Memory B cell (primary cell): ENCODE measurements at regions not wholly inside any gene's neighbourhood (a gene's known extent, or its start where the extent isn't known, plus 50 kb on each side); places are given as distances from the start of the nearest gene placed in this dataset.

Source experiments
- ATAC-seq: fragments of 150-1000 bp; cut with Tn5 transposase; 2 replicates; pipeline ENCODE4 v1.10.0; 2021; ENCODE audit warnings: low read depth, mild to moderate bottlenecking, moderate library complexity
- DNase-seq, 2 donors: peaks; one replicate each; pipeline ENCODE4 v3.0.0; 2022; ENCODE audit warnings: low spot score in 2 of 2
- H3K27ac Mint-ChIP-seq: one replicate; pipeline ENCODE4 v1.8.0; 2022; ENCODE audit warnings: mild to moderate bottlenecking, moderate library complexity, mixed read lengths
- H3K27me3 Mint-ChIP-seq: one replicate; pipeline ENCODE4 v1.8.0; 2022; ENCODE audit warnings: mixed read lengths
- H3K36me3 Mint-ChIP-seq: one replicate; pipeline ENCODE4 v1.8.0; 2022; ENCODE audit warnings: mild to moderate bottlenecking, mixed read lengths
- H3K4me1 Mint-ChIP-seq: one replicate; pipeline ENCODE4 v1.8.0; 2022; ENCODE audit warnings: mixed read lengths
- H3K4me3 Mint-ChIP-seq: one replicate; pipeline ENCODE4 v1.8.0; 2022; ENCODE audit warnings: mild to moderate bottlenecking, moderate library complexity, mixed read lengths
- H3K9me3 Mint-ChIP-seq: one replicate; pipeline ENCODE4 v1.8.0; 2022; ENCODE audit warnings: mixed read lengths

DNA sequence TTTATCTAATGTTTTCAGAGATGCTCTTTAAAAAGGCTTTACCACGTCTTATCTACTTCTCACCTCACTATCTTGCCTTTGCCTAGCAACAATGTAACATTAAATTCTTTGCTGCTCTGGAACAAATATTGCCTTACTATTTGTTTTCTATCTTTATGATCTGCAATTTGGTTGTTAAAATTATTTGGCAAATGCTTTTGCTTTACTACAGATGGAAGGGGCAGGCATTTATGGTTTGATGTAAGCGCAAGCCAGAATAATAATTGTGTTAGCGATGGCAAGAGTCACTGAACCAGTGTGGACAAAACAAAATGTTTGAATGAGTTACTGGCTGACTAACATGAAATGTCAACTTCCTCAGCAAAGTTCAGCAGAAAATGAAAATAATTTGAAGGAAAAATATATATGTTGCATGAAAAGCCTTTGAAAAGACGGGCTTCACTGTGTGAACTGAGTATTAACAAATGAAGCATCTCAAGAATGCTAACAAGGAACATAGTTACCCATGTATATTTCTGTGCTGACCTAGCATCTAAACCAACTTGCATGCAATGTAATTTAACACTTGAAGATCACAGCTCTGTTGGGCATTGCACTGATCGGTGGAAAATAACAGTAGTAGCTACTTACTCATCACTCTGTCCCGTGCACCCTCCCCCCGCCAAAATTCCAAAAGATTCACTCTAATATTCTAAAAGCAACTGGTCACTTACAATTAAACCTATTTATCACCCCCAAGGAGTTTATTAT is 454.0 kb upstream of the ARHGEF26 start:
- Mint-ChIP-seq H3K36me3 (no peaks in the 10 kb centered on the region), H3K4me1 (no peaks in the 10 kb centered on the region), H3K9me3 (no peaks in the 10 kb centered on the region), H3K4me3 (no peak overlapping the region), H3K27ac (no peak overlapping the region), H3K27me3 (peaks cover 4% of the 10 kb centered on the region)
- ATAC-seq, result no peak
- no peak for DNase-seq

- no peak overlapping the region for H3K4me3 Mint-ChIP-seq
- H3K27ac Mint-ChIP-seq, result no peak overlapping the region
- DNase-seq, result no peak
- H3K4me1 Mint-ChIP-seq, result no peaks in the 10 kb centered on the region
- H3K27me3 Mint-ChIP-seq, result peaks cover 4% of the 10 kb centered on the region
- H3K9me3 Mint-ChIP-seq, result no peaks in the 10 kb centered on the region
- ATAC-seq, result no peak
- H3K36me3 Mint-ChIP-seq, result no peaks in the 10 kb centered on the region
Observed at GRCh38 chr3:153669527-153669926, 451.7 kb upstream of the ARHGEF26 start.

DNA sequence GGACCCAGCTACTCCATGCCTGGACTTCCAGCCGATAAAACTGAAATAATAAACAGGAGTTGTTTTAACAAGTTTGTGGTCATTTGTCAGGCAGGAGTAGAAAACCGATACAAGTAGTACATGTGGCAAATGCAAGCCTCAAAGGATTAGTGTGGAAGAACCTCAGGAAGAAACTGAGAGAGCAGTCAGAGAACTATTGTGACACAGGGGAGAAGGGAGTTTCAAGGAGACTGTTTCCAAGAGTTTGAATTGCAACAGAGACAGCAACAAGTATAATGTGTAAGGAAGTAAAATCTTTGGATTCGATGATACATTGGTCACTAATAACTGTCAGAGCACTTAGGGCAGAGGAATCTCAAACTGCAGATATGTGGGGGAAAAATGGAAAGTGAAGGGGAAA is 450.6 kb upstream of the ARHGEF26 start:
- peaks cover 4% of the 10 kb centered on the region for H3K27me3 Mint-ChIP-seq
- ATAC-seq, result no peak
- no peaks in the 10 kb centered on the region for H3K36me3 Mint-ChIP-seq
- H3K27ac Mint-ChIP-seq, result no peak overlapping the region
- H3K9me3 Mint-ChIP-seq, result no peaks in the 10 kb centered on the region
- no peak overlapping the region for H3K4me3 Mint-ChIP-seq
- no peaks in the 10 kb centered on the region for H3K4me1 Mint-ChIP-seq
- DNase-seq, result no peak

DNA sequence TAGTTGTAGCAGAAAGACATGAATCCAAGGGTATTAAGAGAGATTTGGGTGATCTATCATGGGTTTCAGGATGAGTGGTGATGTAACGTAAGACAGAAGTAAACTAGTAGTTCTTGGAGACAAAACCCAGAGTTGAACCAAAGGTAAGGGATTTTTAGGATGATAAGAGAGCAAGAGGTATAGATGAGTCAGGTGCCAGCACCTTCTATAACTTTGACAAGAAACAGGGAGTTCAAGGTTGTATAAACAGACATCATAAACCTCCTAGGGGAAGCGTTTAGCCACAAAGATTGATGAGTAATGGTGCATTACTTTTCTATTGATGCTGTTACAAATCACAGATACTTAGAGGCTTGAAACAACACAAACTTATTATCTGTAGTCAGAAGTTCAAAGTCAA is 447.3 kb upstream of the ARHGEF26 start:
- H3K9me3 Mint-ChIP-seq, result no peaks in the 10 kb centered on the region
- H3K27me3 Mint-ChIP-seq, result peaks cover 4% of the 10 kb centered on the region
- ATAC-seq (no peak), DNase-seq (no peak)
- H3K4me1 Mint-ChIP-seq, result no peaks in the 10 kb centered on the region
- H3K4me3 Mint-ChIP-seq, result no peak overlapping the region
- no peak overlapping the region for H3K27ac Mint-ChIP-seq
- H3K36me3 Mint-ChIP-seq, result no peaks in the 10 kb centered on the region

- no peaks in the 10 kb centered on the region for H3K4me1 Mint-ChIP-seq
Observed at GRCh38 chr3:153679714-153680113, 441.5 kb upstream of the ARHGEF26 start.

GRCh38 chr3:153680526-153680925 is 440.7 kb upstream of the ARHGEF26 start:
- H3K27ac Mint-ChIP-seq, result no peak overlapping the region
- no peak overlapping the region for H3K4me3 Mint-ChIP-seq
- no peaks in the 10 kb centered on the region for H3K27me3 Mint-ChIP-seq
- H3K36me3 Mint-ChIP-seq, result no peaks in the 10 kb centered on the region
- H3K9me3 Mint-ChIP-seq, result no peaks in the 10 kb centered on the region
- no peak for DNase-seq
- ATAC-seq, result no peak
- H3K4me1 Mint-ChIP-seq, result no peaks in the 10 kb centered on the region

More at GRCh38 chr3:153679714-153680113, 441.5 kb upstream of the ARHGEF26 start:
- no peaks in the 10 kb centered on the region for H3K36me3 Mint-ChIP-seq
- ATAC-seq (no peak), DNase-seq (no peak)
- no peaks in the 10 kb centered on the region for H3K27me3 Mint-ChIP-seq
- H3K27ac Mint-ChIP-seq, result no peak overlapping the region
- no peaks in the 10 kb centered on the region for H3K9me3 Mint-ChIP-seq
- no peak overlapping the region for H3K4me3 Mint-ChIP-seq

- Mint-ChIP-seq H3K36me3 (no peaks in the 10 kb centered on the region), H3K27me3 (no peaks in the 10 kb centered on the region)
Observed at GRCh38 chr3:153681057-153681456, 440.1 kb upstream of the ARHGEF26 start.

DNA sequence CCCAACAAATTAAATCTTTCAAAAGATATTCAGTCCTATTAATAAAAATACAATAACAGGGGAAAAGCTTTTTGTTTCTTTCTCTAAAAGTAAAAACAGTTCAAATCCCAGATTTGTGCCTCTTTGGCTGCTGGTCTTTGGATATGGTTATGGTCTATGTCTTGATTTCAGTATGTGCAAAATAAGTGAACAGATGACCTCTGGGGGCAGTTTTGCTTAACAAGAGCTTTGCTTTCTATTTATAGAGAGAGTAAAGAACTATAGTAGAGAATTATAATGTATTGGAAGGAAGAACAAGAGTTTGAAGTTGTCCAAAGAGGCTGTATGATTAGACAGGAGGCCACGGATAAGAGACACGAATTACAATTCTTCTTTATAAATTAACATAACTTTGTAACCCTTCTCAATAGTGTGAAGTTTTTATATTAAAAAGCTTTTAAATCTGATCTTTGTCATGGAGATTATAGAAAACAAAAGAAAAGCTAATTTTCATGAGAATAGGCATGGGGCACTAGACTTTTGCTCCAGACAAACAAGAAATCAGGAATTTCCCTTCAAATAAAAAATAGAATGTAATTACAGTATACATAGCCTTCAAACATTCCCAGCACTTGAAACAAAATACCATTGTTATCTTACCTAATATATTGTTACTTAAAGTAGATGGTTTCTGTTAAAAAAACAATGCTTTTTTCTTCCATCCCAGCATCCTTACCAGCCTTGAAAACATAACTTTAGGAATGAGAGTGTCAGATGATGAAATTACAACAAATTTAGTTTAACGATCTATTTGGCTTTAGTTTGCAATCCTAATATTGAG is 432.7 kb upstream of the ARHGEF26 start:
- no peaks in the 10 kb centered on the region for H3K9me3 Mint-ChIP-seq
- no peaks in the 10 kb centered on the region for H3K36me3 Mint-ChIP-seq
- no peak overlapping the region for H3K4me3 Mint-ChIP-seq
- H3K27me3 Mint-ChIP-seq, result no peaks in the 10 kb centered on the region
- no peaks in the 10 kb centered on the region for H3K4me1 Mint-ChIP-seq
- ATAC-seq (no peak), DNase-seq (no peak)
- H3K27ac Mint-ChIP-seq, result no peak overlapping the region

More at GRCh38 chr3:153681057-153681456, 440.1 kb upstream of the ARHGEF26 start:
- Mint-ChIP-seq H3K27ac (no peak overlapping the region), H3K9me3 (no peaks in the 10 kb centered on the region), H3K4me1 (no peaks in the 10 kb centered on the region), H3K4me3 (no peak overlapping the region)
- ATAC-seq (no peak), DNase-seq (no peak)

- Mint-ChIP-seq H3K27me3 (no peaks in the 10 kb centered on the region), H3K36me3 (no peaks in the 10 kb centered on the region), H3K27ac (no peak overlapping the region), H3K4me1 (no peaks in the 10 kb centered on the region), H3K4me3 (no peak overlapping the region), H3K9me3 (no peaks in the 10 kb centered on the region)
- DNase-seq (no peak), ATAC-seq (no peak)
Observed at GRCh38 chr3:153693207-153693606, 428.0 kb upstream of the ARHGEF26 start.

DNA sequence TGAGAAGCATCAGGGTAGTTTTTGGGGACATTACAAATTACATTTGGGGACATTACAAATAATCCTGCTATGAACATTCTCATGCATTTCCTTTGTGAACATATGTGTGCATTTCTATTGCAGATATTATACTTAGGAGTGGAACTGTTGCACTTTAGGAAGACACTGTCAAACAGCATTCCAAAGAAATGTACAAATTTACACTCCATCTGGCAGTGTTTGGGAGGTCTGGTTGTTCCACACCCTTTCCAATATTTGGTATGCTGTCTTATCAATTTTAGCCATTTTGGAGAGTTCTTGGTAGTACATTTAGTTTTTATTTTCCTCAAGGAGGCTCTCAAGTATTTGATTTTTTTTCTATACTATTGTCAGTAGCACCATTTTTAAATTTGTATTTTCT is 419.1 kb upstream of the ARHGEF26 start:
- no peak overlapping the region for H3K4me3 Mint-ChIP-seq
- H3K9me3 Mint-ChIP-seq, result no peaks in the 10 kb centered on the region
- peaks cover 2% of the 10 kb centered on the region for H3K27me3 Mint-ChIP-seq
- no peak overlapping the region for H3K27ac Mint-ChIP-seq
- no peaks in the 10 kb centered on the region for H3K36me3 Mint-ChIP-seq
- ATAC-seq (no peak), DNase-seq (no peak)
- H3K4me1 Mint-ChIP-seq, result no peaks in the 10 kb centered on the region

DNA sequence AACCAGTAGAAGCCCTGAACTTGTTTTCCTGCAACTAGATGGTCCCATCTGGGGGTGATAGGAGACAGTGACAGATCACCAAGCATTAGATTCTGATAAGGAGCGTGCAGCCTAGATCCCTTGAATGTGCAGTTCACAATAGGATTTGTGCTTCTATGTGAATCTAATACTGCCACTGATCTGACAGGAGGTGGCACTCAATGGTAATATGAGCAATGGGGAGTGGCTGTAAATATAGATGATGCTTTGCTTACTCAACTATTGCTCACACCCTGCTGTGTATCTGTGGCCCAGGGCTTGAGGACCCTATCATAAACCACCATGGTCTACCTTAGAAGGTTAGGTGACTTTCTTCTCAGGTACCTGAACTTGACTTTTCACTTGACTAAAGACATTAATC is 417.1 kb upstream of the ARHGEF26 start:
- H3K4me3 Mint-ChIP-seq, result no peak overlapping the region
- peaks cover 2% of the 10 kb centered on the region for H3K27me3 Mint-ChIP-seq
- no peaks in the 10 kb centered on the region for H3K4me1 Mint-ChIP-seq
- DNase-seq, result no peak
- no peaks in the 10 kb centered on the region for H3K9me3 Mint-ChIP-seq
- H3K36me3 Mint-ChIP-seq, result no peaks in the 10 kb centered on the region
- no peak for ATAC-seq
- no peak overlapping the region for H3K27ac Mint-ChIP-seq

DNA sequence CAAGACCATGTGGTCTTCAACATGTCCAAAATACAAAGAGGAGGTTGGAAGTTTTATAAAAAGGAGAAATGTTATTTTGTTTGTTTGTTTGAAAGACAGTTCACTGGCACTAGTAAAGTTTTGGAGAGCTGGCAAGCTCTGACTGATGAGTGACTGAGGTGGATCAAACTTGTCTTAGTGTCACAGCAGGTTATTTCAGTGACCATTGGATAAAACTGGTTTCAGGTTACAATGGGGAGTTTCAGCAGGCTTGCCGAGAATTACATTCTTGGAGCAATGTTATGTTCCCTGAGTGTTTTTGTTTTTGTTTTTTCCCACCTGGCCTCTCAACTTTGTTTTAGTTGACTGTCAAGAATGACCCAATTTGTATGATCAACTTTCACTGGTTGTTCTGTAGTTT is 414.5 kb upstream of the ARHGEF26 start:
- peaks cover 3% of the 10 kb centered on the region for H3K9me3 Mint-ChIP-seq

DNA sequence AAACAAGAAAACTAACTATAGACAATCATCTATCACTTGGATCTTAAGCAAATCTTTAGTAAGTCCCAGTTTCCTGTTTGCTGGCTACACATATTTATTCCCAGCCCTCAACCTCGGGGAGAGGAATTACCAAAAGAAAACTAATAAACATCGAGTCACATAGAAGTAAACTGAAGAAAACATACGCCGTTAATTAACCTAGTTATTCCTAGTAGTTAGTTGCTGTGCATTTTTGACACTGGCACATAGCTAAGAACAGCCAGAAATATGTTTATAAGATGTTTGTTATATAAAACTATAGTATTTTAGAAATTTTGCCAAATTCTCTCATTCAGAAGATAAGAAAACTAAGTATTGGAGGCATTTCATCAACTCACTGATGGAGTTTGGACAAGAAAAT is 407.2 kb upstream of the ARHGEF26 start:
- no peak for DNase-seq
- Mint-ChIP-seq H3K27me3 (peaks cover 2% of the 10 kb centered on the region), H3K9me3 (peaks cover 4% of the 10 kb centered on the region), H3K36me3 (no peaks in the 10 kb centered on the region), H3K27ac (no peak overlapping the region), H3K4me1 (peaks cover 3% of the 10 kb centered on the region), H3K4me3 (no peak overlapping the region)
- no peak for ATAC-seq

More for the DNA sequence above, 414.5 kb upstream of the ARHGEF26 start:
- peaks cover 2% of the 10 kb centered on the region for H3K27me3 Mint-ChIP-seq
- no peaks in the 10 kb centered on the region for H3K4me1 Mint-ChIP-seq
- DNase-seq (no peak), ATAC-seq (no peak)
- H3K36me3 Mint-ChIP-seq, result no peaks in the 10 kb centered on the region
- no peak overlapping the region for H3K27ac Mint-ChIP-seq
- H3K4me3 Mint-ChIP-seq, result no peak overlapping the region

GRCh38 chr3:153714588-153715290 is 406.5 kb upstream of the ARHGEF26 start:
- no peak overlapping the region for H3K27ac Mint-ChIP-seq
- H3K27me3 Mint-ChIP-seq, result peaks cover 2% of the 10 kb centered on the region
- ATAC-seq, result no peak

More at GRCh38 chr3:153714588-153715290, 406.5 kb upstream of the ARHGEF26 start:
- no peak for DNase-seq
- peaks cover 3% of the 10 kb centered on the region for H3K4me1 Mint-ChIP-seq
- peaks cover 3% of the 10 kb centered on the region for H3K9me3 Mint-ChIP-seq
- H3K36me3 Mint-ChIP-seq, result no peaks in the 10 kb centered on the region
- H3K4me3 Mint-ChIP-seq, result no peak overlapping the region
